NOMO-1 treated with dmso at 0.1 percent for 144 hours (cell line): ENCODE measurements at regions not wholly inside any gene's neighbourhood (a gene's known extent, or its start where the extent isn't known, plus 50 kb on each side); places are given as distances from the start of the nearest gene placed in this dataset.

Source experiments
- DNase-seq: peaks from one replicate; lab custom pipeline; 2025; ENCODE audit not compliant: unreplicated experiment; lab: John Stamatoyannopoulos, UW

DNA sequence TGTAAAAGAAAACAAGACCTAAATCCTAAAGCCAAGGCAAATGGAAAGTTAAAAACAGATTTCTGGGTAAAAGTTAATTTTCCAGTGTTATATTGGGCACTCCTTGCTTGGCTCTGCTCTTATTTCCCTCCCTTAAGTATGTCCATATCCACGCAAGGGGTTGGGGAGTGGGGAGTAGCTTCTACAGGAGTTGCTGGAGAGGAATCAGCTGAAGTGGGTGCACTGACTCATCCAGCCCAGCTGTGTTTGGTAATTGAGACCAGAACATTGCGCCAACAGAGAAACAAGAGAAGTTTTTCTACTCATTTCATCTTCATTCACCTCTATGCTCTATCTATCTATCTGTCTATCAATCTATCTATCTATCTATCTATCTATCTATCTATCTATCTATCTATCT is 298.4 kb upstream of the PDGFD start:
- DNase-seq, result no peak

DNA sequence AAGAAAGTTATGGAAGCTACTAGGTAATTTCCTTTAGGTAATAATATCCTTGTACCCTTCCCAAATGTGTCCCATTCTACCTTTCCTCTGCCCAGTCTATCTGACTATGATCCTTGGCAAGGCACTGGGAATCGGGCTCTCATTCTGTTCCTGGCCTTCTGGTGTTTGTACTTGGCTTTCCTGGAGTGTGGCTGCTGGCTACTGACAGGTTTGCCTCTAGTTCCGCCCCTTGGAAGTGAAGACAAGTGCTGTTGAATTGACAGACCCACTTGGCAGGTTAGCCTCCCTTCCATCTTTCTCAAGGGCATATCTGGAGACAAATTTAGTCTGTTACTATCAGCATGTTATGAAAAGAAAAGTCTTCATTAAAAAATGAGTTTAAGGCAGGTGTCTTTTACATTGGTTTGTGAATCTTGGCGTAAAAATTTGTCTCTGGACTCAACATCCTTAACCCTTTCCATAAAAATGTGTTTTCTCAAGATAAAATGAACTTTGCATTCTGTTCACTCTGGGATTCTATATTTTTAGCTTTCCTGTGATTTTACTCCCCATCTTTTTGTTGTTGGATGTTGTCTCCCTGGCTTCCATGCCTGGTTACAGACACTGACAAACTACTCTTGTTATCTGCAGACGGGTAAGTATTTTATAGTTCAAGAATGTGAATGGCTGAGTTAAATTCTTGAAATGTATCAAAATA is 287.4 kb upstream of the PDGFD start:
- DNase-seq, result no peak

DNA sequence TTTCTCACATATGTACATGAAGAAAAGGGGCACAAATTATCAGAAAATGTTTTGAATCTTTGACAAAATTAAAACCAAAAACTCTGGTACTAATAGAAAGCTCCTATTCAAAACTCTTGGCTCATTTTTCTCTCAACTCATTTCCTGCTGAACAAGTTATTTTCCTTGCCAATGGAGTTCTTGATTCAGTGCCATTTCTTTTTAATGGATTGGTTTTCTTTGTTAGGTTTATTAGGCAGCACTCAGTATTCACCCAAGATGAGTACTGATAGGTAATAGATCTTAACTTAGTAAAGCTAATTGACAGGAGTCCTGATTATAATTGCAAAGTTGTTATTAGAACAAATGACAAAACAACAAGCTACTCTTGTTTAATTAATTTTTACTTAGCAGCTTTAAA is 279.4 kb upstream of the PDGFD start:
- DNase-seq, result no peak

DNA sequence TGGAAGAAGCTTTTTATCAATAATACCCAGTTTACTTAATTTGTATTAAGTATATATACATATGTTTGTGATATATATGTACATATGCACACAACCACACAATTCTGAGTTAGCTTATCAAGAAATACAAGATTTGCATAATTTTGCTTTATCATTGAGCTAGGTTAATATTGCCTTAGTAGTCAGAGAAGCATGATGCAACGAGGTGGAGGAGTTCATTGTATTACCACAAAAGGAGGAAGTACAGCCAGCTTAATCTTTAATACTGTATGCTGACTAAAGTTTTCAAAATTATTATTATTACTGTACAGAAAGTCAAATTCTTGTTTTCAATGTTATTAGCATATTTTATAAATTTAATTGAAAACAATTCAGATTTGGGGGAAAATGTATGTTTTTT is 278.4 kb upstream of the PDGFD start:
- peak; percentile 57 for DNase-seq

DNA sequence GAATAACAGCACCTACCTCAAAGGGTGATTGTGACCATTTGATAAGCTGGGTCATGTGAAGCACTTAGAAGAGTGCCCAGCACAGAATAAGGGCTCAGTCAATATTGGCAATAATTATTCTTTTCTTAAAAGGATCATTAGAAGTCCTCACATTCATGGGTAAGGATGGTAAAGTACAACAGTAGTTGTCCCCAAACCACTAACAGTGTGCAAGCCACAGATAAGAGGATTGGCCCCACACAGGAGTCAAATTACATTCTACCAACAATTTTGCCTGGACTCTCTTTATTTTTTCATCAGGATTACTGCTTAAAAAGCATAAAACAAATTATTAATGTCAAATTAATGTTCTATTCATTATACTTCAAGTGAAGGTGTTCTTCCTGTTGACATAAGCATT is 271.5 kb upstream of the PDGFD start:
- no peak for DNase-seq

DNA sequence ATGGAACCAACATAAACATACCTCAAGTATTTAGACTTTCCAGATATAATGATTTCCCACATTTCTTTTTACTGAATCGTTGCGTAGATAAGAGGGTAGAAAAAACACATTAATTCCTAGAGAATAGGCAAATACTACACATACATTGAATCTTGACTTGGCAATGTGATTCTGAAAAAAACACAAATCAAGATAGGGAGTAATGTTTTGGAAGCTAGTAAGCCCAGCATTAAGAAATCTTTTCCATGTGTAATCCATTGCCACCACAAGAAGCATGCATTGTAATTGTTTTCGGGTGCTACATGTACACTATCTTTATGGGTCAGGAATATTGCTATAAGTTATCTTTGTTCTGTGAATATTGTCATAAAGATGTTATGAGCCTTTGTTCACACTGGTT is 269.8 kb upstream of the PDGFD start:
- no peak for DNase-seq

DNA sequence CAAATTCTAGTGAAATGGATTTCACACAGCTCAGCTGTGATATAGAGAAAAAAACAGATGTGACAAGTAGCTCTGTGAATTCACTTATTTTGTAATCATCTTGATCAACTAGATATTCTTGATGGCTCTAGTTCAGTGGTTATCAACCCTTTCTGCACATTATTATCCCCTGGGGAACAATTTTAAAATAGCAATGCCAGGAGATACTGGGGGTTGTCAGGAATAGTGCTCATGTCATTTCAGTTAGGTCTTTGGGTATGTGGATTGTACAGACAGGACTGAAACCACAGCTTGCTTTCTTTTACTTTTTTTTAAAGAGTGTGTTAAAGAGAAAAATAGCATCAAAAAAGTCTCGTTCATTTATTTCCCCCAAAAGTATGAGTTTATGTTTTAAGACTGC is 269.0 kb upstream of the PDGFD start:
- no peak for DNase-seq

DNA sequence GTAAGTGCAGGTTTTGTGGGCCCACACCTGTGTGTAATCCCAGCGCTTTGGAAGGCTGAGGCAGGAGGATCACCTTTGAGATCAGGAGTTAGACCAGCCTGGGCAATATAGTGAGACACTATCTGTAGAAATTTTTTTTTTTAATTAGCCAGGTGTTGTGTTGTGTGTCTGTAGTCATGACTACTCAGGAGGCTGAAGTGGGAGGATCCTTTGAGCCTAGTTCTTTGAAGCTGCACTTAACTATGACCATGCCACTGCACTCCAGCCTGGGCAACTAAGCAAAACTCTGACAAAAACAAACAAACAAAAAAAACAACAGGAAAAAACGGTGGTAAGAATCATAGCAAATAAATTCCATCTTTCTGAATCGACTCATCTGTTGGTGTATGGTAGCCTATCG is 268.6 kb upstream of the PDGFD start:
- no peak for DNase-seq

DNA sequence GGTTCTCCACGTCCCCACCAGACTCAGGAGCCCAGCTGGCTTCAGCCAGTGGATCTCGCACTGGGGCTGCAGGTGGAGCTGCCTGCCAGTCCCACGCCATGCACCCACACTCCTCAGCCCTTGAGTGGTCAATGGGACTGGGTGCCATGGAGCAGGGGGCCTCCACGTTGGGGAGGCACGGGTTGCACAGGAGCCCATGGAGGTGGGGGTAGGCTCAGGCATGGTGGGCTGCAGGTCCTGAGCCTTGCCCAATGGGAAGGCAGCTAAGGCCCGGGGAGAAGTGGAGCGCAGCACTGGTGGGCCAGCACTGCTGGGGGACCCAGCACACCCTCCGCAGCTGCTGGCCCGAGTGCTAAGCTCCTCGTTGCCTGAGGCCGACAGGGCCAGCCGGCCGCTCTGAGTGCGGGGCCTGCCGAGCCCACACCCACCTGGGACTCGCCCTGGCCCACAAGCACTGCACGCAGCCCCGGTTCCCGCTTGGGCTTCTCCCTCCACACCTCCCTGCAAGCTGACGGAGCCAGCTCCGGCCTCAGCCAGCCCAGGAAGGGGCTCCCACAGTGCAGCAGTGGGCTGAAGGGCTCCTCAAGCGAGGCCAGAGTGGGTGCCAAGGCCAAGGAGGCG is 258.5 kb upstream of the PDGFD start:
- no peak for DNase-seq

DNA sequence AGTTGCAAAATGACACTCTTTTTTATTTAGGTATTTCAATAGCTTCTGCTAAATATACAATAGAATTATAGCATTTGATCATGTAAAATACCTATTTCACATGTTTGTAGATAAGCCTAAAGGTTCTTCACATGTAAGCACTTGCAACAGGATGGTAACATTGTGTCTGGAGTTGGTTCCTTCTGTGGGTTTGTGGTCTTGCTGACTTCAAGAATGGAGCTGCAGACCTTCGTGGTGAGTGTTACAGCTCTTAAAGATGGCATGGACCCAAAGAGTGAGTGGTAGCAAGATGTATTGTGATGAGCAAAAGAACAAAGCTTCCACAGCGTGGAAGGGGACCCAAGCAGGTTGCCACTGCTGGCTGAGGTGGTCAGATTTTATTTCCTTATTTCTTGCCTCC is 246.4 kb upstream of the PDGFD start:
- no peak for DNase-seq

DNA sequence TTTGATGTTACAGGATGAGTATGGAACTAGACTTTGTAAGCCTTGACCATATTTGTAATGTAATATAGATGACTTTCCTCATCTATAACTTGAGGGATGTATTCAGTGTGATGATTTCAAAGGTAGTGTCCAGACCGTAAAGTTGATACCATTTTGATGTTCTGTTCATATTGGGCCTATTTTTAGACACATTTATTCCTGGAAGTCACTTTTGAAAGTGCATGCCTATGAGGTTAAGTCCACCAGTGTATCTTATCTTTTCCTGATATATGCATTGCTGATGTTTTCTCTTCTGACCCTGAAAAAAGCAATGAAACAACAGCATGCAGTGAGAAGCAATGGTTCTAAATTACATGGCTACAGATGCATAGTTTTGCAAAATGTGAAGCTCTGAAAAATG is 244.7 kb upstream of the PDGFD start:
- DNase-seq, result no peak

DNA sequence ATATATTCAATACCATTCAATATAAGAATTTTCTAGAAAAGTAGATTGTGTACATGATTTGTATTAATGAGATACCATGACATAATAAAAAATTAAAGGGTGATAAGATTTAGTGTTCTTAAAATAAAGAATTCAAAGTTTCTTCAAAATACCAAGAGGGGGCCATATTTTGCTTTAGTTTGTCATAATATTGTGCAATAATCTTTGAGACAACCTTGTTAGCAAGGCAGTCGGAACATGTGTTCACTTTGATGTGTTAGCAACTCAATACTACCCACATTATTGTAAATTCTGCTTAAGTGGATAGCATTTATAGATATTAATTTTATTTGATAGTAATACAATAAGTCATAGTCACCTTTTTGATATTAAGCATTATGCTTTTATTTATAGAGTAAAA is 241.3 kb upstream of the PDGFD start:
- DNase-seq, result no peak

DNA sequence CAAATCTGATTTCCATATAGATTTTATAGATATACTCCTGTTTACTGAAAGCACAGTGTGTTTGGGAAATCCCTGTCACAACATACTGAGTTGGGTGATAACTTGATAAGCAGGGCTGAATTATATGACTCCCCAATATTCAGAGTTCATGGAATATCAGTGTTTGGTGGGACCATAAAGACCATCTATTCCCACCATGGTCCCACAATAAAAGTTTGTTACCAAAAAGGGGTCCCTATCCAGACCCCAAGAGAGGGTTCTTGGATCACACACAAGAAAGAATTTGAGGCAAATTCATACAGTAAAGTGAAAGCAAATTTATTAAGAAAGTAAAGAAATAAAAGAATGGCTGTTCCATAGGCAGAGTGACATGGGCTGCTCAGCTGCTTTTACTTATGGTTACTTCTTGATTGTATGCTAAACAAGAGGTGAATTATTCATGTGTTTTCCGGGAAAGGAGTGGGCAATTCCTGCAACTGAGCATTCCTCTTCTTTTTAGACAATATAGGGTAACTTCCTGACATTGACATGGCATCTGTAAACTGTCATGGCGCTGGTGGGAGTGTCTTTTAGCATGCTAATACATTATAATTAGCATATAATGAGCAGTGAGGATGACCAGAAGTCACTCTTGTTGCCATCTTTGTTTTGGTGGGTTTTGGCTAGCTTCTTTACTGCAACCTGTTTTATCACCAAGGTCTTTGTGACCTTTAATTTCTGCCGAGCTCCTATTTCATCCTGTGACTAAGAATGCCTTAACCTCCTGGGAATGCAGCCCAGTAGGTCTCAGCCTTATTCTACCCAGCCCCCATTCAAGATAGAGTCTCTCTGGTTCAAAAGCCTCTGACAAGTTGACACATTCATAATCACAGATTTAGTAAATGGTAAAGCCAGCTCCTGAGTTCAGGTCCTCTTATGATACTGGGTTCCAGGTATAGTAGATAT is 240.6 kb upstream of the PDGFD start:
- no peak for DNase-seq

DNA sequence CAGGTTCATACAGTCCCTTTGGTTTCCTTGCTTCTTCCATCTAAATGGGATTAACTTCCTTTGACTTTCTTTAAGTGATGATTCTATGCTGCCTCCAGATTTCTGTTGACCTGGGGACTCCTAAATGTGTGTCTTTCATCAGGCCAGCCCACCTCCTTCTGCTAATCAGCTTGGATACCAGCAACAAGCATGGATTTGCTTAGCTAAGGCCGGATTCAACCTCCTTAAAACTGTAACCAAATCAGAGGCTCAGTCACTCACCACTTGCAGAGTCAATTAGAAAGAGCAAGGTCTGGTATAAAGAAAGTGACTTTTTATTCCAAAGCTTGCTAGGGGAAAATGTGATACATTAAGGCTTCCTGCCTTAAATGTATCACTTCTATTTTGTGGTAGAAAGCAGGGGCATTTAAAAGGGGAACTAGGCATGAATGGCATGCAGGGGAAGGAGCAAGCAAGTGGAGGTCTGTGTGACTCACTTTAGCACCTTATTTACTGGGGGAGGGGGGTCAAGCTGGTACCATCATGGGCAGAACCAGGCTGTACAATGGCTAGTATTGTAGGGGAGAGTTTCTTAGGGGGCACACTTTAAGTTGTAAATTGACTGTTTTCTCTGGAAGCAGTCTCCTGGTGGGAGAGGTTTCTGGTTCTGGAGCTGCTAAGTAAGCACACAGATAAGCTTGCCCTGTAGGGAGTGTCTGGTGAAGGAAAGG is 239.0 kb upstream of the PDGFD start:
- DNase-seq, result peak; percentile 65

DNA sequence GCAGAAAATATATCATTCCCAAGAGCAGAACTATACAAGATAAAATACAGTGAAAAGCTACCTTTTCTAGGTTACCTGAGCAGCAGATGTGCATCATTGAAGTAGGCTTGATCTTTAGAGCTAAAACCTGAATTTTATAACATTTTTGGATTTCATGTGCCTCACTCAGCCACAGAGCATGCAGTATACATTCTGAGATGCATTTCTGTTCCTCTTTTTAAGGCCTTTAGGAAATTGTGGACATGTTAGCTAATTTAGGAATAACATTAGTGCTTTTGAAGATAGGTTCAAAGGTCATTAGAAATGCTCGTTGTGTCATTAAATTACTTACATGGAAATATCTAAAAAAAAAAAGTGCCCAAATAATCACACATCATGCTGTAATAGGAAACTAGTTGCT is 230.6 kb upstream of the PDGFD start:
- DNase-seq, result peak; percentile 28

DNA sequence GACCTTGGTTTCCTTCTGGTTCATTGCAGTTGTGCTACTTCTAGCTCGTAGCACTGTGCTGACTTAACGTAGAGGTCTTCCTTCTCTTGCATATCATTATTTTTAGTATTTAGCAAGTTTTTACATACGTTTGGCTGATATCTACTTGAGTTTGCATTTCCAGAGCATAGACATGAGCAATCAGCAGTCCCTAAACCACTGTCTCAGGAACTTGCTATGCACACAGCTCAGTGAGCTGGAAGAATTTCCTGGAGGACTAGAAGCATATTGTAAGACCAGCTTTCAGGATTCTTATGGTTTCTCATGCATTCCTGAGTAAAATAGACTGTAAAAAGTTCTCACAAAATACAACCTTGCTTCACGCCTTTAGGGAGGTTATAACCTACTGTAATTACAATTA is 226.7 kb upstream of the PDGFD start:
- DNase-seq, result no peak

DNA sequence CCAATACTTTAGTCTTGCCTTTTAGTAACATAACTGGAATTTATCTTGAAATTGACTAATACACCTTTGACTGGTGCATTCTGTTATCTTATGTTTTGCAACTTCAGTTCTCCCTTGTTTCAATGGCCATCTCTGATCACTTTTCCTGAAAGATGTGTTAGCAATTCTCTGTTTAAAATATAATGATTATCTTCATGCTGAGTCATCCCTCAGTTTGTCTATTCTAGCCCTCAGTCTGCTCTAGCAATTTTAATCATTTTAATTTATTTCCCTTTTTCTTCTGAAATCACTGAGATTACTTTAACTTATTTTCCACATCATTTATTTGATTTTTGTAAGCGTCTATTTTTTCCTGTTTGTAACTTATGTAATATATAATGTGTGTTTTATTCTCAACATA is 221.9 kb upstream of the PDGFD start:
- no peak for DNase-seq

DNA sequence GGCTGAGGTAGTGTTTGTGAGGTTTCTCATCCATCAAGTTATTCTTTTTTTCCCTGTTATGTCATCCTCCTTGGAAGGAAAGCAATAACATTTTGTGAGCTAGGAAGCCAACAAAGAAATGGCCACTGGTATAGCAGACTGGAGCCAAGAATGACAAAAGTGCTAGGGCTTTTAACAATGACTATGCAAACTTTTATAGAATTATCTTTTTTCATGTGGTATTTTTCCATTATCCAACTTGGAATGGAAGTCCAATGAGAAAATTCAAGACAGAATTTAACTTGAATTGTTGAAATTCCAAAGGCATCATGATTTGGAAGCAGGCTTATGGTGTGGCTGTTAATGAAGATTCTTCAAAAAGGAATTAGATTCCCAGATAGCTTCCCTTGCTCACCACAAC is 216.4 kb upstream of the PDGFD start:
- no peak for DNase-seq

DNA sequence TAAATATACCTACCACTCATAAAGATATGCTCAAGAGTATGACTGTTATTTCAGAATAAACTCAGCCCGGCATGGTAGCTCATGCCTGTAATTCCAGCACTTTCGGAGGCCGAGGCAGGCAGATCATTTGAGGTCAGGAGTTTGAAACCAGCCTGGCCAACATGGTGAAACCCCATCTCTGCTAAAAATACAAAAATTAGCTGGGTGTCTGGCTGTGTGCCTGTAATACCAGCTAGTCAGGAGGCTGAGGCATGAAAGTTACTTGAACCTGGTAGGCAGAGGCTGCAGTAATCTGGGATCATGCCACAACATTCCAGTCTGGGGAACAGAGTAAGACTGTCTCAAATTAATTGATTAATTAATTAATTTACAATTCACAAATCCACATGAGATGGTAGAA is 208.2 kb upstream of the PDGFD start:
- DNase-seq, result no peak

DNA sequence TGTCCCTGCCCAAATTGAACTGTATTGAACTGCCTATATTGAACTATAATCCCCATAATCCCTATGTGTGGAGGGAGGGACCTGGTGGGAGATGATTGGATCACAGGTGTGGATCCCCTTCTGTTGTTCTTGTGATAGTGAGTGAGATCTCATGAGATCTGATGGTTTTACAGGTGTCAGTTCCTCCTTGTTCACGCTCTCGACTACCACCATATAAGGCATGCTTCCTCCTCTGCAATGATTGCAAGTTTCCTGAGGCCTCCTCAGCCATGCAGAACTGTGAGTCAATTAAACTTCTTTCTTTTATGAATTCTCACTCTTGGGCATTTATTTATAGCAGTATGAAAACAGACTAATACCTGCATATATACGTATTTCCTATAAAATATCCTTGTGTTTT is 206.5 kb upstream of the PDGFD start:
- DNase-seq, result peak; percentile 6

DNA sequence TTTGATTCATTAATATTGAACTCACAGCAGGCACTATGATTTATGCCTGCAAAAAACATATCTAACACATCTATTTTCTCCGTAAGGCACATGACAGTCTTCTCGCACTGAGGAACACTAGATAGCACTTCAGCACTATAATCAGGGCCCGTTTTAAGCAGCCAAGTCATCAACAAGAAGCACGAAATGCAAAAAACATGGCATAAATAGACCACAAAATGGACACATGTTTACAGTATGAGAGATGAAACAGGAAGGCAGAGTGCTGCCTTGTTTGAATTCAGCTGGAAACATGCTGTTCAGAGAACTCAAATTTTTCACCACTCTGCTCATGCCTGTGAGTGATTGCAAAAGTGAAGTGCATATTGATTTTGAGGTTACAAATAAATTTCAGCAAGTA is 205.8 kb upstream of the PDGFD start:
- DNase-seq, result no peak
